Duodenal mucosa (tissue), 2 donors: ENCODE measurements at regions not wholly inside any gene's neighbourhood (a gene's known extent, or its start where the extent isn't known, plus 50 kb on each side); places are given as distances from the start of the nearest gene placed in this dataset.

Source experiments
- H3K27ac ChIP-seq: one replicate; pipeline ENCODE4 v1.7.0; 2013; ENCODE audit warnings: low read depth, low read length
- H3K27me3 ChIP-seq, 2 donors: one replicate each; pipeline ENCODE4 v1.7.0; 2013; ENCODE audit warnings: low read length in 2 of 2, control low read depth in 1 of 2; ENCODE audit not compliant: insufficient read depth in 2 of 2, control insufficient read depth in 1 of 2
- H3K36me3 ChIP-seq, 2 donors: one replicate each; pipeline ENCODE4 v1.7.0; 2013; ENCODE audit warnings: low read length in 2 of 2, control low read depth in 1 of 2; ENCODE audit not compliant: insufficient read depth in 2 of 2, control insufficient read depth in 1 of 2
- H3K4me1 ChIP-seq, 2 donors: one replicate each; pipeline ENCODE4 v1.7.0; 2013; ENCODE audit warnings: low read length in 2 of 2, control low read depth in 1 of 2; ENCODE audit not compliant: insufficient read depth in 2 of 2, control insufficient read depth in 1 of 2
- H3K4me3 ChIP-seq, 2 donors: one replicate each; pipeline ENCODE4 v1.7.0; 2013; ENCODE audit warnings: low read length in 2 of 2, low read depth in 1 of 2
- H3K9ac ChIP-seq, 2 donors: one replicate each; pipeline ENCODE4 v1.7.0; 2013; ENCODE audit warnings: low read length in 2 of 2, low read depth in 1 of 2
- H3K9me3 ChIP-seq, 2 donors: one replicate each; pipeline ENCODE4 v1.7.0; 2013; ENCODE audit warnings: low read length in 2 of 2, control low read depth in 1 of 2; ENCODE audit not compliant: control insufficient read depth in 1 of 2

GRCh38 chrX:13151828-13152517 is 107.6 kb upstream of the FAM9C start:
- H3K4me3 ChIP-seq: no peak overlapping the region
- H3K27ac ChIP-seq: no peak overlapping the region
- H3K9me3 ChIP-seq: peaks cover 0 to 9% of the 10 kb centered on the region in 2 donors
- H3K36me3 ChIP-seq: no peaks in the 10 kb centered on the region
- no peaks in the 10 kb centered on the region for H3K27me3 ChIP-seq
- no peak overlapping the region for H3K9ac ChIP-seq
- H3K4me1 ChIP-seq: no peaks in the 10 kb centered on the region

- Histone ChIP-seq H3K27ac (no peak overlapping the region), H3K36me3 (no peaks in the 10 kb centered on the region)
Observed at GRCh38 chrX:13149702-13150350, 105.4 kb upstream of the FAM9C start.

GRCh38 chrX:13147733-13148132 is 103.3 kb upstream of the FAM9C start:
- Histone ChIP-seq H3K9ac (no peak overlapping the region), H3K27ac (no peak overlapping the region), H3K27me3 (no peaks in the 10 kb centered on the region), H3K9me3 (no peaks in the 10 kb centered on the region), H3K36me3 (no peaks in the 10 kb centered on the region), H3K4me3 (no peak overlapping the region), H3K4me1 (no peaks in the 10 kb centered on the region)

More at GRCh38 chrX:13149702-13150350, 105.4 kb upstream of the FAM9C start:
- Histone ChIP-seq H3K9ac (no peak overlapping the region), H3K9me3 (peaks cover 0 to 9% of the 10 kb centered on the region in 2 donors), H3K4me3 (no peak overlapping the region), H3K27me3 (no peaks in the 10 kb centered on the region), H3K4me1 (no peaks in the 10 kb centered on the region)

GRCh38 chrX:13147147-13147546 is 102.7 kb upstream of the FAM9C start:
- Histone ChIP-seq H3K9me3 (no peaks in the 10 kb centered on the region), H3K4me1 (no peaks in the 10 kb centered on the region), H3K27me3 (no peaks in the 10 kb centered on the region), H3K36me3 (no peaks in the 10 kb centered on the region), H3K9ac (no peak overlapping the region), H3K4me3 (no peak overlapping the region), H3K27ac (no peak overlapping the region)

GRCh38 chrX:13144927-13145655 is 100.7 kb upstream of the FAM9C start:
- H3K4me1 ChIP-seq: no peaks in the 10 kb centered on the region
- no peaks in the 10 kb centered on the region for H3K9me3 ChIP-seq
- H3K9ac ChIP-seq: no peak overlapping the region
- H3K27ac ChIP-seq: no peak overlapping the region
- H3K27me3 ChIP-seq: no peaks in the 10 kb centered on the region
- no peak overlapping the region for H3K4me3 ChIP-seq
- H3K36me3 ChIP-seq: no peaks in the 10 kb centered on the region

DNA sequence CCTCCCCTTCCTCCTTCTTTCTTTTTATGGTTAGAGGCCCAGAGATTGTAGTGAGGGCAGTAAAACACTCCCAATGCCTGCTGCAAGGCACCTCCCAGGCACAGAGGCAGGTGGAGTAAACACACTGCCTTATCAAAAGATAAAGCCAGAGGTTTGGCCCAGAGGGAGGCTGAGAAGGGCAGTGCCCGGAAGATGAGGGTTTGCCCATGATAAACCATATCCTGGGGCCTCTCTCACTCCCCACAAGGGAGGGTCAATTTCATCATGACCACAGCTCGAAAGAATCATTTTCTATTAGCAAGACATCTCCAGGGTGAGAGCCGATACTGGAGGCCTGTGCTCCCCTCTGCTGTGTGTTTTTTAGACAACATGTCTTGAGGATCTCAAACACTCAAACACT is 98.5 kb upstream of the FAM9C start:
- H3K9me3 ChIP-seq: no peaks in the 10 kb centered on the region
- H3K27me3 ChIP-seq: no peaks in the 10 kb centered on the region
- no peak overlapping the region for H3K9ac ChIP-seq
- no peak overlapping the region for H3K27ac ChIP-seq
- no peaks in the 10 kb centered on the region for H3K4me1 ChIP-seq
- H3K36me3 ChIP-seq: no peaks in the 10 kb centered on the region
- no peak overlapping the region for H3K4me3 ChIP-seq

- no peaks in the 10 kb centered on the region for H3K4me1 ChIP-seq
- no peak overlapping the region for H3K4me3 ChIP-seq
- H3K27me3 ChIP-seq: no peaks in the 10 kb centered on the region
- no peak overlapping the region for H3K27ac ChIP-seq
- no peak overlapping the region for H3K9ac ChIP-seq
- H3K9me3 ChIP-seq: no peaks in the 10 kb centered on the region
- H3K36me3 ChIP-seq: no peaks in the 10 kb centered on the region
Observed at GRCh38 chrX:13140007-13140406, 95.6 kb upstream of the FAM9C start.

GRCh38 chrX:13131396-13132137 is 87.1 kb upstream of the FAM9C start:
- H3K4me3 ChIP-seq: no peak overlapping the region
- no peak overlapping the region for H3K27ac ChIP-seq
- H3K4me1 ChIP-seq: peaks cover 3 to 13% of the 10 kb centered on the region in 2 donors
- H3K36me3 ChIP-seq: no peaks in the 10 kb centered on the region
- no peak overlapping the region for H3K9ac ChIP-seq
- no peaks in the 10 kb centered on the region for H3K27me3 ChIP-seq
- H3K9me3 ChIP-seq: no peaks in the 10 kb centered on the region

DNA sequence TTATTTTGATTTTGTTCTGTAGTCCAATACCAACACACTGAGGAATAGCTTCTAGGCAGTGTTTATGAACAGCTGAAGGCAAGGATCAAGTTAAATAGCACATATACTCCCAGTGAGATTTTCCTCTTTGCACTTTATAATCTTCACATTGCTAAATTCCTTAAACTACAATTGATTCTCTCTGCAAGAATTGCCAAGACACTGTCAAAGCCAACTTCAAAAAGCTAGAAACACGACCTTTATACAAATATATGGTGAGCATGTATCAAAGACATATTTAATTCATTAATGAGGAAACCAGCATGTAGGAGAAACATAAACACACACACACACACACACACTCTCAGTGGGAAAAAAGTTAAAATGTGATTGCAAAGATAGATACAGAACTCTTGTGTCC is 86.4 kb upstream of the FAM9C start:
- H3K4me1 ChIP-seq: peaks cover 3 to 14% of the 10 kb centered on the region in 2 donors
- no peaks in the 10 kb centered on the region for H3K36me3 ChIP-seq
- no peaks in the 10 kb centered on the region for H3K9me3 ChIP-seq

DNA sequence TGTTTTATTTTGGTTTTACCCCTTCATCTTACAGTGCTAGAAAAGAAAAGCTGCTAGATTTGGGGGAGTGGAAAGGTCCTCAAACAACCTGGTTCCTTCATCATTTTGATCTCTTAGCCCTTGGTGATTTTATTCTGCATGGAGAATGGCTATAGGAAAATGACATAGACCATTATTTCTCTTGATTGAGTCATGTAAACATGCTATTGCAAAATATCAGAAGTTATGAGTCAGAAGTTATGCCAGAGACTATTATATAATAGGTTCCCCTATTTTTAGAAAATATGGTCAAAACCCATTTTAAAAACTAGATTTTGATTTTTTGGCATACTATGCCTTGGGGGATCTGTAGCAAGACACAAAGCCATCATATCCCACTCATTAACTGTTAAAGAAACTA is 83.7 kb upstream of the FAM9C start:
- Histone ChIP-seq H3K4me1 (peaks cover 12 to 22% of the 10 kb centered on the region in 2 donors), H3K27ac (no peak overlapping the region), H3K36me3 (no peaks in the 10 kb centered on the region), H3K9ac (no peak overlapping the region), H3K4me3 (no peak overlapping the region), H3K9me3 (no peaks in the 10 kb centered on the region), H3K27me3 (no peaks in the 10 kb centered on the region)

More for the DNA sequence above, 86.4 kb upstream of the FAM9C start:
- Histone ChIP-seq H3K4me3 (no peak overlapping the region), H3K27ac (no peak overlapping the region), H3K27me3 (no peaks in the 10 kb centered on the region), H3K9ac (no peak overlapping the region)
